ENCODE measurements at regions not wholly inside any gene's neighbourhood (a gene's known extent, or its start where the extent isn't known, plus 50 kb on each side); places are given as distances from the start of the nearest gene placed in this dataset.
"Not testable (repeated sequence)": the region's sequence is repeated elsewhere in the genome, so short reads cannot be mapped to it uniquely, and the experiment has no call there.

DNA sequence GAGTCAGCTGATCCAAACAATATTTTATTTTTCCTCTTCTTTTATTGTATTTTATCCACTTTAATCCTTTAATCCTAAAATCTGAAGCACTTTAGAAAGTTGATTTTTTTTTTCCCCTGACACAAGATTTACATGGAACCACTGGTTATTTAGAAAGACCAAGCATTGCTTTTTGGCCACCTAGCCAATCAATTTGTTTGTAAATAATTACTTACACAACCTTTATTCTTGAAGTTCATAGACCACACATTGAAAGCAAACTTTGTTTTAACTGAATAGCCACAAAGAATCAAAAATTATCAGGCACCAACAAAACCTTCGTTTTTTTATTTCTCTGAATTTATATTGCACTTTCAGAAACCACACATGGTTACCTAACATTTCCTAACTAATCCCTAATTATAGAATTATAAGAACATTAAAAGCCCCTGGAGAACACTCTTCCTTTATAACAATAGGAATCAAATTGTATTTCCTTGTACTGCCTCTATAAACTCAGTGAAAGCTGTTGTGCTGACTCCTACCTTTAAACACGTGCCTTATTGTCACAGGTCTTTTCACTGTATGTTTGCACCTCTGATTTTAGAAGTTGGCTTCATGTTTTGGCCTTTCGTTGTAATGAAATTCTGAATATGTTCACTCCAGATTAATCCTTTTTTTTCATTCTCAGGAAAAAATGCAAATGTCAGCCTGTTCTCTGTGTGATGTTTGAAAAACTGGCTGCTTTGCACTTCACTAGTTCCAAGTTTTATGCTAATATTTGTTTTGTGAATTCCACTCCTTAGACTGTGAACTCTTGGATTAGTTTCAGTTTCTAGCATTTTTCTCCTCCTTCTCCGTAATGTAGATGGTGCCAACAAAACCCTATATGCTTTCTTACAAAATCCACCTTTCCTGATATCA is 1511.9 kb downstream of the REEP3 start:
- ATAC-seq (replicated peaks) (no peak), DNase-seq (no peak)
- no peaks in the 10 kb centered on the region for H3K4me1 Mint-ChIP-seq (ENCODE audit: low read depth in 2 of 2)
- H3K9me3 Mint-ChIP-seq = peaks cover 3 to 23% of the 10 kb centered on the region in 2 donors
- no peak overlapping the region for H3K4me3 Mint-ChIP-seq
- no peak overlapping the region for H3K27ac Mint-ChIP-seq
- no peaks in the 10 kb centered on the region for H3K27me3 Mint-ChIP-seq
- H3K36me3 Mint-ChIP-seq (ENCODE audit: insufficient read depth) = no peaks in the 10 kb centered on the region

DNA sequence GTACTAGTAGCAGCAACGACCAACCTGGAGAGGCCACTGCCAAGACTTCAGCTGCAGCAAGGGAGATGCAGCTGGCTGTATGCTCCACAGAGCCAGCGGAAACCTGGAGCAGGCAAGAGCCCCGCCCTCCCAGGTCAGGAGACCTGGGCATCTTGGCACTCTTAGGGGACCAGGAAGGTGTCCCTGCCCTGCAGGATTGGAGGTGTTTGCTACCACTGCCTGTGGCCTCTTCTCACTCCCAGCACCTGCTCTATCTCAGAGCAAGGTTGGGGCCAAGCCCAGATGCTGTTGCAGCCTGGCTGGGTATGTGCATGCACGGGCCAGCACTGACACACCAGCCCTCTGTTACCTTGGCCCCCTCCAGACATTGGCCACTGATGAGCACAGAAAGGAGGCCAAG is 1512.8 kb downstream of the REEP3 start:
- no peak overlapping the region for H3K4me3 Mint-ChIP-seq
- DNase-seq (no peak), ATAC-seq (replicated peaks) (no peak)
- H3K27me3 Mint-ChIP-seq = no peaks in the 10 kb centered on the region
- peaks cover 2 to 19% of the 10 kb centered on the region in 2 donors for H3K9me3 Mint-ChIP-seq
- H3K4me1 Mint-ChIP-seq (ENCODE audit: low read depth in 2 of 2) = no peaks in the 10 kb centered on the region
- H3K36me3 Mint-ChIP-seq (ENCODE audit: insufficient read depth) = no peaks in the 10 kb centered on the region
- no peak overlapping the region for H3K27ac Mint-ChIP-seq

DNA sequence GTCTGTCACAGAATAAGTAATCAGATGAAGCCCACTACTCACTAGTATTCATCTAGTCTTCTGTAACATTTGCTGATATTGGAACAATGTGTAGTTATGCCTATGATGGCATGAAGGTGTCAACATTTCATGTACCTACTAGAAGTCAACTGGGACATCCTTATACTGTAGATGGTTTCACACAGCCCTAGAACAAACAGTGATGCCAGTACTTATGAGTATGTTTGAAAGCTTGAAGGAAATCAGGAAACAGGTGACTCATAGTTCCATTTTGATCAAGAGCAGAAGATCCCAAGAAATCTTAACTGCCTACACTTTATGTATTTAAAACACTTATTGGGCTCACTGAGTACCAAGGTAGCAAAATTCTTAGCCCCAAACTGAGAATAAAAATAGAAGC is 1519.6 kb downstream of the REEP3 start:
- Mint-ChIP-seq H3K27me3 (no peaks in the 10 kb centered on the region), H3K4me3 (no peak overlapping the region), H3K4me1 (ENCODE audit: low read depth in 2 of 2) (no peaks in the 10 kb centered on the region), H3K27ac (no peak overlapping the region), H3K9me3 (peaks cover 4 to 17% of the 10 kb centered on the region in 2 donors), H3K36me3 (ENCODE audit: insufficient read depth) (no peaks in the 10 kb centered on the region)
- ATAC-seq (replicated peaks) (no peak), DNase-seq (no peak)

DNA sequence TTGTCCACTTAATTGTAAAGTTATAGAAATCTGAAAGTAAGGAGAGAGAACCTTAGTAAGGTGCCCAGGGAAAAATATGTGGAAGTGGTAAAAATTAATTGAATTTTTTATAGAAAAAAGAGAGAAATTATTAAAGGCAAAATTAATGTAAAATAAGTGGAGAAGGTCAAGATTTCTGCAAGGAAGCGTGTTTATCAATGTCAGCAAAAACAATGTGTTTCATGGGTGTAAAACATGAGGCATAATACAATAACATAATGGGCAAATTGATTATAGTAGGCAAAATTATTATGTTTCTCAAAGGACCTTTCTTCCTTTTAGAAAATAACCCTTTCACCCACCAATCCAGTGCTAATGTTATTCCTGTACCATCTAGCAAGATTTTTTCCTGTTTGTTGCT is 1520.1 kb downstream of the REEP3 start:
- H3K4me1 Mint-ChIP-seq (ENCODE audit: low read depth in 2 of 2) = no peaks in the 10 kb centered on the region
- H3K9me3 Mint-ChIP-seq = peaks cover 4 to 14% of the 10 kb centered on the region in 2 donors
- H3K27me3 Mint-ChIP-seq = no peaks in the 10 kb centered on the region
- no peak overlapping the region for H3K27ac Mint-ChIP-seq
- no peak overlapping the region for H3K4me3 Mint-ChIP-seq
- DNase-seq = no peak
- no peaks in the 10 kb centered on the region for H3K36me3 Mint-ChIP-seq (ENCODE audit: insufficient read depth)
- no peak for ATAC-seq (replicated peaks)

DNA sequence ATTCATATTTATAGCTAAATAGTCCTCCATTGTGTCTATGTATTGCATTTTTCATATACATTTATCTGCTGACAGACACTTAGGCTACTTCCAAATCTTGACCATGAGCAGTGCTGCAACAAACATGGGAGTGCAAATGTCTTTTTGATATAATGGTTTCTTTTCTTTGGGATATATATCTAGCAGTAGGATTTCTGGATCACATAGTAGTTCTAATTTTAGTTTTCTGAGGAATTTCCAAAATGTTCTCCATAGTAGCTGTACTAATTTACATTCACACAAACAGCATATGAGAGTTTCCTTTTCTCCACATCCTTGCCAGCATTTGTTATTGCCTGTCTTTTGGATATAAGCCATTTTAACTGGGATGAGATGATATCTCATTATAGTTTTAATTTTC is 1521.3 kb downstream of the REEP3 start:
- no peak overlapping the region for H3K27ac Mint-ChIP-seq
- DNase-seq = no peak

DNA sequence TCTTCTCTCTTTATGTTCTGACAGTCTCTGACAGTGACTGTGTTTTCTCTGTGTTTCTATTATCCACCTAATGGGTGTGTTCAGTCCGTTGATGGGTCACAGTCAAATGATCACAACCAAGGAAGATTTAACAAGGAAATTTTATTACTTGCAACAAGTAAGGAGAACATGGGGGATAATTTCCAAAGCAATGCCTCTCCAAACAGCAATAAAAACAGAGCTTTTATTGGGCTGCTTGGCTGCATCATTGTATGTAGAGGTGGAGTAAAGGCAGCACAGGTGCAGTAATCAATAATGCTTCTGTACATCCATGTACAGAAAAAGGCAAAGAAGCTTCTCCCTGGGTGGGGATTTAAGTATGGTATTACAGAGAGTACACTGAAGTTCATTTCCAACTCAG is 1525.6 kb downstream of the REEP3 start:
- Mint-ChIP-seq H3K27ac (no peak overlapping the region), H3K27me3 (no peaks in the 10 kb centered on the region), H3K9me3 (peaks cover 3 to 13% of the 10 kb centered on the region in 2 donors), H3K36me3 (ENCODE audit: insufficient read depth) (no peaks in the 10 kb centered on the region), H3K4me1 (ENCODE audit: low read depth in 2 of 2) (no peaks in the 10 kb centered on the region), H3K4me3 (no peak overlapping the region)
- ATAC-seq (replicated peaks) (no peak), DNase-seq (no peak)

More for the DNA sequence above, 1521.3 kb downstream of the REEP3 start:
- H3K9me3 Mint-ChIP-seq = peaks cover 4 to 14% of the 10 kb centered on the region in 2 donors
- H3K27me3 Mint-ChIP-seq = no peaks in the 10 kb centered on the region
- no peak overlapping the region for H3K4me3 Mint-ChIP-seq
- H3K36me3 Mint-ChIP-seq (ENCODE audit: insufficient read depth) = no peaks in the 10 kb centered on the region
- ATAC-seq (replicated peaks) = no peak
- no peaks in the 10 kb centered on the region for H3K4me1 Mint-ChIP-seq (ENCODE audit: low read depth in 2 of 2)

DNA sequence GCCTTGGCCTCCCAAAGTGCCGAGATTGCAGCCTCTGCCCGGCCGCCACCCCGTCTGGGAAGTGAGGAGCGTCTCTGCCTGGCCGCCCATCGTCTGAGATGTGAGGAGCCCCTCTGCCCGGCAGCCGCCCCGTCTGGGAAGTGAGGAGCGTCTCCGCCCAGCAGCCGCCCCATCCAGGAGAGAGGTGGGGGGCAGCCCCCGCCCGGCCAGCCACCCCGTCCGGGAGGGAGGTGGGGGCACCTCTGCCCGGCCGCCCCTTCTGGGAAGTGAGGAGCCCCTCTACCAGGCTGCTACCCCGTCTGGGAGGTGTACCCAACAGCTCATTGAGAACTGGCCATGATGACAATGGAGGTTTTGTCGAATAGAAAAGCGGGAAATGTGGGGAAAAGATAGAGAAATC is 1530.9 kb downstream of the REEP3 start:
- not testable (repeated sequence) for H3K4me3 Mint-ChIP-seq; DNase-seq; H3K36me3 Mint-ChIP-seq (ENCODE audit: insufficient read depth); ATAC-seq (replicated peaks); H3K27ac Mint-ChIP-seq; H3K27me3 Mint-ChIP-seq; H3K9me3 Mint-ChIP-seq; H3K4me1 Mint-ChIP-seq (ENCODE audit: low read depth in 2 of 2)

DNA sequence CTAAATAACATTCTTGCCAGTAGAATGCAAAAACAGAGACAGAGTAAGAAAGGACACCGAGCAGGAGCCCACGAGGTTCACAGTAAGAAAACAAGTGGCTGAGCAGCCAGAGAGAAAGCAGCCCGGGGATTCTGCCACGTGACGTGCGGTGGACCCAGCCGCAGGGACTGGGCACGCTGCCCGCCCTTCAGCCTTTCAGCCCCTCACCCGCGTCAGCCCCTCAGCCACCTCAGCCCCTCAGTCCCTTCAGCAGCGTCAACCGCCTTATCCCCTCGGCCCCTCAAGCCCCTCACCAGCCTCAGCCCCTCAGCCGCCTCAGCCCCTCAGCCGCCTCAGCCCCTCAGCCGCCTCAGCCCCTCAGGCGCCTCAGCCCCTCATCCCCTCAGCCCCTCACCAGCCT is 1532.2 kb downstream of the REEP3 start:
- H3K27me3 Mint-ChIP-seq; H3K9me3 Mint-ChIP-seq; H3K4me1 Mint-ChIP-seq (ENCODE audit: low read depth in 2 of 2); H3K4me3 Mint-ChIP-seq; H3K36me3 Mint-ChIP-seq (ENCODE audit: insufficient read depth); H3K27ac Mint-ChIP-seq; ATAC-seq (replicated peaks); DNase-seq: not testable (repeated sequence)

DNA sequence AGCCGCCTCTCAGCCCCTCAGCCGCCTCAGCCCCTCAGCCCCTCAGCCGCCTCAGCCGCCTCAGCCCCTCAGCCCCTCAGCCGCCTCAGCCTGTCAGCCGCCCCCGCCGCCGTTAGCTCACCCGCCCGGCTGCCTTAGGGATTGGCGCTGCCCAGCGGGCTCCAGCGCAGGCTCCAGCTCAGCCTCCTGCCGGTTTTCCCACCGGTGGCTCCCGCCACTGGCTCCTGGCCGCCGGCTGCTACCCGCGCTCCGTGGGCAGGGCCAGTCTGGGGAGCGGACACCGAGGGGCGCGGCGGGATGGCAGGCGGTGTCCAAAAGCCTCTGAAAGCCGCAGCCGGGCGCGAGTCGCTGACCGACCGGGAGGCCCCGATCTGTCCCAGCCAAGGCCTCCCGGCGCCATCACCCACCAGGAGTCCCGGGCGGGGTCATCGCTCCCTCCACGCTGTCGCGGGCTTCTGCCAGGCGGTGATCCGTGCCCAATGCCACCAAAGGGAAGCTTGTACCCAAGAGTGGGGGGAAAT is 1532.7 kb downstream of the REEP3 start:
- not testable (repeated sequence) for H3K4me3 Mint-ChIP-seq; H3K27me3 Mint-ChIP-seq; H3K4me1 Mint-ChIP-seq (ENCODE audit: low read depth in 2 of 2); H3K36me3 Mint-ChIP-seq (ENCODE audit: insufficient read depth); H3K27ac Mint-ChIP-seq; H3K9me3 Mint-ChIP-seq; DNase-seq; ATAC-seq (replicated peaks)

DNA sequence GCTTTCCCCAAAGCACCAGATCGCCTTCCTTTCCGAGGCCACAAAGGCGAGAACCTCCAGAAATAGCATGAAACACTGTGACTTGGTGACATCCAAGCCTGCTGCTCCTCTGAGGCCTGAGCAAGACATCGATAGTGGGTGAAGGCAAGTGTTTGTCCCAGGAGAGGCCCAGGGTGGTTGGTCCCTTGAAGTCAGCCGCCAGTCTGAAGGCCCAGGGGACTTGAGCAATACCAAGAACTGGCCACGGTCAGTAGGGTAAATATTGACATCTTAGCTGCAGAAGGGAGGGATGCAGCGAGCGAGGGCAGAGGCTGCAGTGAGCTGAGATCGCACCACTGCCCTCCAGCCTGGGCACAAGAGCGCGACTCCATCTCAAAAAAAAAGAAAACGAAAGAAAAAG is 1533.5 kb downstream of the REEP3 start:
- H3K9me3 Mint-ChIP-seq; DNase-seq; H3K4me3 Mint-ChIP-seq; H3K4me1 Mint-ChIP-seq (ENCODE audit: low read depth in 2 of 2); H3K27me3 Mint-ChIP-seq; H3K27ac Mint-ChIP-seq; ATAC-seq (replicated peaks); H3K36me3 Mint-ChIP-seq (ENCODE audit: insufficient read depth): not testable (repeated sequence)

DNA sequence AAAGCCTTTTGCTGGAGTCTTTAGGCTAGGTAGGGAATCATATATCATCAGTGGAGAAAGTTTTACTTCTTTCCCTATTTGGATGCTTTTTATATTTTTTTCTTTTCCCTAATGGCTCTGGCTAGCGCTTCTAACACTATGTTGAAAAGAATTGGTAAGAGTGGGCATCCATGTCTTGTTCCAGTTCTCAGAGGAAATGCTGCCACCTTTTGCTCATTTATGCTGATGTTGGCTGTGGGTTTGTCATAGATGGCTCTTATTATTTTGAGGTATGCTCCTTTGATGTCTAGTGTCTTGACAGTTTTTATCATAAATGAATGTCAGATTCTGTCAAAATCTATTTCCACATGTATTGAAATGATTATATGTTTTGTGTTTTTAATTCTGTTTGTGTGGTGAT is 1544.1 kb downstream of the REEP3 start:
- H3K9me3 Mint-ChIP-seq = peaks cover 0 to 7% of the 10 kb centered on the region in 2 donors
- H3K27me3 Mint-ChIP-seq = no peaks in the 10 kb centered on the region
- no peaks in the 10 kb centered on the region for H3K36me3 Mint-ChIP-seq (ENCODE audit: insufficient read depth)
- no peak overlapping the region for H3K4me3 Mint-ChIP-seq
- H3K27ac Mint-ChIP-seq = no peak overlapping the region
- DNase-seq = no peak
- no peak for ATAC-seq (replicated peaks)
- H3K4me1 Mint-ChIP-seq (ENCODE audit: low read depth in 2 of 2) = no peaks in the 10 kb centered on the region

DNA sequence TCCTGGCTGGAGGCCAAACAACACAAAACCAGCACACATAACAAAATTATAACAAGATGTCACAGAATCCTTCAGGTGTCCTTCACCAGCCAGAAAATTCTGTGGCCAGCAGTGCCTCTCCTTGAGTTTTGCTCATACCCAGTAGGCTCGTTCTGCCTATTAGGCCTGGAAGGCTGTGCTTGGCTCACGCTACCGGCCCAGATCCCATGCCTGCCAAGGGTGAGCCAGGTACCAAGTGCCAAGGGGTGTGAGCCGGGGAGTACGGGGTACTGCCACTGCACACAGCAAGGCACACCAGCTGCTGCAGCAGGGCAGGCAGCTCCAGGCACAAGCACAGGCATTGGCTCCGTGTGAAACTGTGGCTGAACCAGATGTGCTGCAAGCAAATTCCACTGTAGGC is 1562.0 kb downstream of the REEP3 start:
- DNase-seq (no peak), ATAC-seq (replicated peaks) (no peak)
- no peaks in the 10 kb centered on the region for H3K27me3 Mint-ChIP-seq
- H3K36me3 Mint-ChIP-seq (ENCODE audit: insufficient read depth) = no peaks in the 10 kb centered on the region
- H3K4me1 Mint-ChIP-seq (ENCODE audit: low read depth in 2 of 2) = no peaks in the 10 kb centered on the region
- H3K4me3 Mint-ChIP-seq = no peak overlapping the region
- peaks cover 0 to 2% of the 10 kb centered on the region in 2 donors for H3K9me3 Mint-ChIP-seq
- no peak overlapping the region for H3K27ac Mint-ChIP-seq

DNA sequence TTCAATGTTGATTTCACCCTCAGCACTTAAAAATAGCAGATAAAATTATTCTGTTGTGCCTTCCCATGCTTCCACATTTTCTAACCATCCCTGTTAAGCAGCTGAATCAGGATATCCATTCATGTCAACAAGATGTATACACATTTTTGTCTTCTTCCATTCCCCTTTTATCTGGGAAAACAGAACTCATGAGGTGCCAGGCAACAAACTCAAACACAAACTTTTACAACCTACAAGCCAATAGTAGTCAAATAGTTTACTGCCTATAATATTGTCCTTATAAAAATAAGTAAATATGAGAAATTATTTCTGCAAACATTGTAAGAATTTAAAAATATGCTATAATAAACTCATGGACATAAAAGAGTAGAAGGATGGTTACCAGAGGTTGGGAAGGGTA is 1569.8 kb downstream of the REEP3 start:
- Mint-ChIP-seq H3K4me3 (no peak overlapping the region), H3K27ac (no peak overlapping the region), H3K27me3 (no peaks in the 10 kb centered on the region), H3K4me1 (ENCODE audit: low read depth in 2 of 2) (no peaks in the 10 kb centered on the region), H3K9me3 (peaks cover 0 to 2% of the 10 kb centered on the region in 2 donors), H3K36me3 (ENCODE audit: insufficient read depth) (no peaks in the 10 kb centered on the region)
- DNase-seq (no peak), ATAC-seq (replicated peaks) (no peak)

DNA sequence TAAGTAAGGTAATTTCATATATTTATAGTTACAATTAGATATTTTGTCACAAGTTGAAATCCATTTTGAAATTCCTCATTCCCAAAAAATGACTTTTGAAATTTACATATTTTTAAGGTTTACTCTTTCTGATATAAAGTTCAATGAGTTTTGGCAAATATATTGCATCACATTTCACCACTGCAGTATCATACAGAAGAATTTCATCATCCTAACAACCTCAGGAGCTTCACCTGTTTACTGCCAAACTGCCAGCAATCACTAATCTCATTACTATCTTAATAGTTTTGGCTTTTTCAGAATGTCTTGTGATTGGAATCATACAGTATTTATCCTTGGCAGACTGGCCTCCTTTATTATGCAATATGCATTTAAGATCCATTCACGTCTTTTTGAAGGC is 1578.9 kb downstream of the REEP3 start:
- Mint-ChIP-seq H3K36me3 (ENCODE audit: insufficient read depth) (no peaks in the 10 kb centered on the region), H3K9me3 (peaks cover 4 to 8% of the 10 kb centered on the region in 2 donors), H3K4me1 (ENCODE audit: low read depth in 2 of 2) (no peaks in the 10 kb centered on the region), H3K4me3 (no peak overlapping the region), H3K27ac (no peak overlapping the region), H3K27me3 (no peaks in the 10 kb centered on the region)
- DNase-seq (no peak), ATAC-seq (replicated peaks) (no peak)

All from effector memory CD8-positive, alpha-beta T cell (primary cell).